HG03354 (cell line): ENCODE measurements at regions not wholly inside any gene's neighbourhood (a gene's known extent, or its start where the extent isn't known, plus 50 kb on each side); places are given as distances from the start of the nearest gene placed in this dataset.

Experiments
- ATAC-seq: cut with Tn5 transposase; IDR thresholded peaks from one replicate; pipeline ENCODE4 v1.9.1; 2021; ENCODE audit warnings: mild to moderate bottlenecking; ENCODE audit not compliant: unreplicated experiment, poor library complexity, severe bottlenecking

- ATAC-seq, result no peak
Measured at GRCh38 chr13:99150575-99151361, 49.9 kb upstream of the UBAC2 start.
